Panc1 (cell line): ENCODE measurements at regions not wholly inside any gene's neighbourhood (a gene's known extent, or its start where the extent isn't known, plus 50 kb on each side); places are given as distances from the start of the nearest gene placed in this dataset.

Experiments
- POLR2AphosphoS5 ChIP-seq: IDR thresholded peaks from 2 replicates; pipeline ENCODE4 v1.6.1; 2012; ENCODE audit warnings: mild to moderate bottlenecking, low read depth, low read length, moderate library complexity
- SIN3A ChIP-seq: IDR thresholded peaks from 2 replicates; pipeline ENCODE4 v1.6.1; 2012; ENCODE audit warnings: low read depth, mild to moderate bottlenecking, low read length, moderate library complexity, borderline replicate concordance; ENCODE audit not compliant: insufficient read depth
- TCF7L2 ChIP-seq: IDR thresholded peaks from 2 replicates; pipeline ENCODE4 v1.6.1; 2011; ENCODE audit warnings: mild to moderate bottlenecking, low read depth, low read length, inconsistent platforms
- TF ChIP-seq, protein P1 (sequence below), 2 experiments: IDR thresholded peaks; 2 replicates each; pipeline ENCODE4 v1.6.1; 2011 to 2012; ENCODE audit warnings: low read depth in 2 of 2, control low read depth in 1 of 2, low read length in 1 of 2, mild to moderate bottlenecking in 1 of 2, moderate library complexity in 1 of 2; ENCODE audit not compliant: insufficient read depth in 1 of 2
- TF ChIP-seq, protein P2 (sequence below): fragments of 450-650 bp; IDR thresholded peaks from 2 replicates; pipeline ENCODE4 v1.5.1; 2017; ENCODE audit warnings: mild to moderate bottlenecking

- TF ChIP-seq SIN3A, result no peak
- TF ChIP-seq, protein P1, sequence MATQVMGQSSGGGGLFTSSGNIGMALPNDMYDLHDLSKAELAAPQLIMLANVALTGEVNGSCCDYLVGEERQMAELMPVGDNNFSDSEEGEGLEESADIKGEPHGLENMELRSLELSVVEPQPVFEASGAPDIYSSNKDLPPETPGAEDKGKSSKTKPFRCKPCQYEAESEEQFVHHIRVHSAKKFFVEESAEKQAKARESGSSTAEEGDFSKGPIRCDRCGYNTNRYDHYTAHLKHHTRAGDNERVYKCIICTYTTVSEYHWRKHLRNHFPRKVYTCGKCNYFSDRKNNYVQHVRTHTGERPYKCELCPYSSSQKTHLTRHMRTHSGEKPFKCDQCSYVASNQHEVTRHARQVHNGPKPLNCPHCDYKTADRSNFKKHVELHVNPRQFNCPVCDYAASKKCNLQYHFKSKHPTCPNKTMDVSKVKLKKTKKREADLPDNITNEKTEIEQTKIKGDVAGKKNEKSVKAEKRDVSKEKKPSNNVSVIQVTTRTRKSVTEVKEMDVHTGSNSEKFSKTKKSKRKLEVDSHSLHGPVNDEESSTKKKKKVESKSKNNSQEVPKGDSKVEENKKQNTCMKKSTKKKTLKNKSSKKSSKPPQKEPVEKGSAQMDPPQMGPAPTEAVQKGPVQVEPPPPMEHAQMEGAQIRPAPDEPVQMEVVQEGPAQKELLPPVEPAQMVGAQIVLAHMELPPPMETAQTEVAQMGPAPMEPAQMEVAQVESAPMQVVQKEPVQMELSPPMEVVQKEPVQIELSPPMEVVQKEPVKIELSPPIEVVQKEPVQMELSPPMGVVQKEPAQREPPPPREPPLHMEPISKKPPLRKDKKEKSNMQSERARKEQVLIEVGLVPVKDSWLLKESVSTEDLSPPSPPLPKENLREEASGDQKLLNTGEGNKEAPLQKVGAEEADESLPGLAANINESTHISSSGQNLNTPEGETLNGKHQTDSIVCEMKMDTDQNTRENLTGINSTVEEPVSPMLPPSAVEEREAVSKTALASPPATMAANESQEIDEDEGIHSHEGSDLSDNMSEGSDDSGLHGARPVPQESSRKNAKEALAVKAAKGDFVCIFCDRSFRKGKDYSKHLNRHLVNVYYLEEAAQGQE (IDR thresholded peaks at IDR 0.05; ENCODE audit: insufficient read depth in 1 of 2, low read depth in 2 of 2, low read length in 1 of 2), result no peak
- no peak for TF ChIP-seq TCF7L2
- TF ChIP-seq, protein P2, sequence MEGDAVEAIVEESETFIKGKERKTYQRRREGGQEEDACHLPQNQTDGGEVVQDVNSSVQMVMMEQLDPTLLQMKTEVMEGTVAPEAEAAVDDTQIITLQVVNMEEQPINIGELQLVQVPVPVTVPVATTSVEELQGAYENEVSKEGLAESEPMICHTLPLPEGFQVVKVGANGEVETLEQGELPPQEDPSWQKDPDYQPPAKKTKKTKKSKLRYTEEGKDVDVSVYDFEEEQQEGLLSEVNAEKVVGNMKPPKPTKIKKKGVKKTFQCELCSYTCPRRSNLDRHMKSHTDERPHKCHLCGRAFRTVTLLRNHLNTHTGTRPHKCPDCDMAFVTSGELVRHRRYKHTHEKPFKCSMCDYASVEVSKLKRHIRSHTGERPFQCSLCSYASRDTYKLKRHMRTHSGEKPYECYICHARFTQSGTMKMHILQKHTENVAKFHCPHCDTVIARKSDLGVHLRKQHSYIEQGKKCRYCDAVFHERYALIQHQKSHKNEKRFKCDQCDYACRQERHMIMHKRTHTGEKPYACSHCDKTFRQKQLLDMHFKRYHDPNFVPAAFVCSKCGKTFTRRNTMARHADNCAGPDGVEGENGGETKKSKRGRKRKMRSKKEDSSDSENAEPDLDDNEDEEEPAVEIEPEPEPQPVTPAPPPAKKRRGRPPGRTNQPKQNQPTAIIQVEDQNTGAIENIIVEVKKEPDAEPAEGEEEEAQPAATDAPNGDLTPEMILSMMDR, result no peak
- no peak for TF ChIP-seq POLR2AphosphoS5
Observed at GRCh38 chr3:31416980-31417379, 115.7 kb upstream of the STT3B start.
